OCI-LY7 (cell line): ENCODE measurements at regions not wholly inside any gene's neighbourhood (a gene's known extent, or its start where the extent isn't known, plus 50 kb on each side); places are given as distances from the start of the nearest gene placed in this dataset.

Experiments used
- EZH2phosphoT487 ChIP-seq: fragments of 200-600 bp; sonication (generic); IDR thresholded peaks from 2 replicates; pipeline ENCODE4 v1.6.1; 2018; ENCODE audit warnings: low read depth, borderline replicate concordance, mild to moderate bottlenecking, mixed run types, antibody characterized with exemption, low read length, moderate library complexity, mixed read lengths
- TF ChIP-seq, protein P1 (sequence below): fragments of 200-600 bp; sonication (generic); conservative IDR thresholded peaks from 2 replicates; pipeline ENCODE4 v1.5.1; 2014; ENCODE audit warnings: mild to moderate bottlenecking, antibody characterized with exemption, low read length, moderate library complexity, mixed read lengths

DNA sequence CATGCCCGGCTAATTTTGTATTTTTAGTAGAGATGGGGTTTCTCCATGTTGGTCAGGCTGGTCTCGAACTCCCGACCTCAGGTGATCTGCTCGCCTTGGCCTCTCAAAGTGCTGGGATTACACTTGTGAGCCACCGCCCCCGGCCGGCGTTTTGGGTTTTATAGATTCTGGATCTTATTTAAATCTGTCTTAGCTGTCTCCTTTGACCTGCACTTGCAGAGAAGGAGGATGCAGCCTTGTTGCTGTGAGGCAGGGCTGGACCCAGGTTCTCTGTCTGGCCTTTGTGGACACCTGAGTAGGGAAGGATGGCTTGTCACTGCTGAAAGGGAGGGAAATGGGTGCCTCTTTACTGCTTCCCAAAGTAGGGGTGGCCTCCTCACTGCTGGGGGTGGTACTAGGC is 83.0 kb upstream of the HS6ST1 start:
- TF ChIP-seq, protein P1, sequence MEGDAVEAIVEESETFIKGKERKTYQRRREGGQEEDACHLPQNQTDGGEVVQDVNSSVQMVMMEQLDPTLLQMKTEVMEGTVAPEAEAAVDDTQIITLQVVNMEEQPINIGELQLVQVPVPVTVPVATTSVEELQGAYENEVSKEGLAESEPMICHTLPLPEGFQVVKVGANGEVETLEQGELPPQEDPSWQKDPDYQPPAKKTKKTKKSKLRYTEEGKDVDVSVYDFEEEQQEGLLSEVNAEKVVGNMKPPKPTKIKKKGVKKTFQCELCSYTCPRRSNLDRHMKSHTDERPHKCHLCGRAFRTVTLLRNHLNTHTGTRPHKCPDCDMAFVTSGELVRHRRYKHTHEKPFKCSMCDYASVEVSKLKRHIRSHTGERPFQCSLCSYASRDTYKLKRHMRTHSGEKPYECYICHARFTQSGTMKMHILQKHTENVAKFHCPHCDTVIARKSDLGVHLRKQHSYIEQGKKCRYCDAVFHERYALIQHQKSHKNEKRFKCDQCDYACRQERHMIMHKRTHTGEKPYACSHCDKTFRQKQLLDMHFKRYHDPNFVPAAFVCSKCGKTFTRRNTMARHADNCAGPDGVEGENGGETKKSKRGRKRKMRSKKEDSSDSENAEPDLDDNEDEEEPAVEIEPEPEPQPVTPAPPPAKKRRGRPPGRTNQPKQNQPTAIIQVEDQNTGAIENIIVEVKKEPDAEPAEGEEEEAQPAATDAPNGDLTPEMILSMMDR: no peak
- no peak for TF ChIP-seq EZH2phosphoT487
